Esophagus (tissue), 2 donors: ENCODE measurements at regions not wholly inside any gene's neighbourhood (a gene's known extent, or its start where the extent isn't known, plus 50 kb on each side); places are given as distances from the start of the nearest gene placed in this dataset.
A peak's percentile ranks its signal among the peaks of the same experiment; 100 is the strongest.

Experiments
- H3K27ac ChIP-seq, 2 donors: one replicate each; pipeline ENCODE4 v1.5.1; 2013; ENCODE audit warnings: low read depth in 2 of 2, mild to moderate bottlenecking in 2 of 2, inconsistent platforms in 1 of 2, low read length in 1 of 2, moderate library complexity in 1 of 2
- H3K27me3 ChIP-seq, 2 donors: one replicate each; pipeline ENCODE4 v1.6.1; 2013; ENCODE audit warnings: low read length in 2 of 2, control low read depth in 1 of 2, mild to moderate bottlenecking in 1 of 2; ENCODE audit not compliant: insufficient read depth in 2 of 2, control insufficient read depth in 1 of 2
- H3K36me3 ChIP-seq, 2 donors: one replicate each; pipeline ENCODE4 v1.6.1; 2013; ENCODE audit warnings: low read length in 1 of 2; ENCODE audit not compliant: control insufficient read depth in 2 of 2, insufficient read depth in 2 of 2
- H3K4me1 ChIP-seq, 2 donors: one replicate each; pipeline ENCODE4 v1.6.1; 2013; ENCODE audit warnings: low read length in 1 of 2; ENCODE audit not compliant: control insufficient read depth in 2 of 2, insufficient read depth in 2 of 2
- H3K4me3 ChIP-seq, 2 donors: one replicate each; pipeline ENCODE4 v1.5.1; 2013; ENCODE audit warnings: low read length in 2 of 2, mild to moderate bottlenecking in 2 of 2, low read depth in 1 of 2, moderate library complexity in 1 of 2
- H3K9me3 ChIP-seq, 2 donors: one replicate each; pipeline ENCODE4 v1.6.1; 2013; ENCODE audit warnings: mild to moderate bottlenecking in 2 of 2, low read depth in 1 of 2, low read length in 1 of 2, moderate library complexity in 1 of 2; ENCODE audit not compliant: control insufficient read depth in 2 of 2, insufficient read depth in 1 of 2
- WGBS, 2 donors: extraction: QIAGEN DNeasy Blood & Tissue Kit; methylation state at CpG; one replicate each; pipeline ENCODE4 v1.1.7; 2013; 5-methylcytosine and 5-hydroxymethylcytosine counted together
- donor health status: healthy with polysubstance abuse.
- donor health status: Bipolar disorder and iron deficiency.

GRCh38 chr11:15865212-15865987 lies 490.9 kb downstream of the SOX6 start:
- Histone ChIP-seq H3K27me3 (no peaks in the 10 kb centered on the region), H3K27ac (peak overlapping the region; percentile 9 to 59), H3K4me1 (peaks cover 0 to 4% of the 10 kb centered on the region in 2 donors), H3K9me3 (no peaks in the 10 kb centered on the region), H3K4me3 (no peak overlapping the region), H3K36me3 (no peaks in the 10 kb centered on the region)
- 51 to 84% methylated on average over 8 of the region's 8 CpGs for WGBS, 2 donors

GRCh38 chr11:15867871-15868270 lies 488.5 kb downstream of the SOX6 start:
- peaks cover 0 to 4% of the 10 kb centered on the region in 2 donors for H3K4me1 ChIP-seq
- no peaks in the 10 kb centered on the region for H3K9me3 ChIP-seq
- no peaks in the 10 kb centered on the region for H3K27me3 ChIP-seq
- H3K36me3 ChIP-seq = no peaks in the 10 kb centered on the region
- no peak overlapping the region for H3K4me3 ChIP-seq
- H3K27ac ChIP-seq = no peak overlapping the region

GRCh38 chr11:15870911-15871310 lies 485.4 kb downstream of the SOX6 start:
- H3K4me3 ChIP-seq = no peak overlapping the region
- no peaks in the 10 kb centered on the region for H3K36me3 ChIP-seq
- H3K27me3 ChIP-seq = no peaks in the 10 kb centered on the region
- no peak overlapping the region for H3K27ac ChIP-seq
- H3K9me3 ChIP-seq = no peaks in the 10 kb centered on the region
- WGBS, 2 donors = 76 to 89% methylated on average over 4 of the region's 4 CpGs
- no peaks in the 10 kb centered on the region for H3K4me1 ChIP-seq

GRCh38 chr11:15871904-15872626 lies 484.3 kb downstream of the SOX6 start:
- Histone ChIP-seq H3K36me3 (no peaks in the 10 kb centered on the region), H3K9me3 (no peaks in the 10 kb centered on the region), H3K27me3 (no peaks in the 10 kb centered on the region), H3K27ac (no peak overlapping the region), H3K4me1 (no peaks in the 10 kb centered on the region), H3K4me3 (no peak overlapping the region)
- 84 to 87% methylated on average over 3 of the region's 3 CpGs for WGBS, 2 donors

GRCh38 chr11:15873501-15873900 lies 482.8 kb downstream of the SOX6 start:
- Histone ChIP-seq H3K9me3 (no peaks in the 10 kb centered on the region), H3K4me1 (no peaks in the 10 kb centered on the region), H3K36me3 (no peaks in the 10 kb centered on the region), H3K27ac (no peak overlapping the region), H3K27me3 (no peaks in the 10 kb centered on the region), H3K4me3 (no peak overlapping the region)
- WGBS, 2 donors = 80 to 89% methylated on average over 1 of the region's 1 CpG

- no peaks in the 10 kb centered on the region for H3K27me3 ChIP-seq
- no peak overlapping the region for H3K27ac ChIP-seq
- H3K9me3 ChIP-seq = no peaks in the 10 kb centered on the region
- 93 to 100% methylated on average over 2 of the region's 2 CpGs for WGBS, 2 donors
- no peaks in the 10 kb centered on the region for H3K4me1 ChIP-seq
- H3K36me3 ChIP-seq = no peaks in the 10 kb centered on the region
- H3K4me3 ChIP-seq = no peak overlapping the region
Observed at GRCh38 chr11:15874704-15875103, 481.6 kb downstream of the SOX6 start.

- Histone ChIP-seq H3K4me3 (no peak overlapping the region), H3K9me3 (no peaks in the 10 kb centered on the region), H3K27ac (no peak overlapping the region), H3K4me1 (no peaks in the 10 kb centered on the region), H3K27me3 (no peaks in the 10 kb centered on the region), H3K36me3 (no peaks in the 10 kb centered on the region)
- 94% methylated on average over 3 of the region's 3 CpGs for WGBS, 2 donors
Observed at GRCh38 chr11:15875393-15875792, 481.0 kb downstream of the SOX6 start.

- Histone ChIP-seq H3K27ac (no peak overlapping the region), H3K27me3 (no peaks in the 10 kb centered on the region), H3K9me3 (no peaks in the 10 kb centered on the region), H3K36me3 (no peaks in the 10 kb centered on the region), H3K4me1 (no peaks in the 10 kb centered on the region), H3K4me3 (no peak overlapping the region)
- 76 to 84% methylated on average over 2 of the region's 2 CpGs for WGBS, 2 donors
Observed at GRCh38 chr11:15875943-15876342, 480.4 kb downstream of the SOX6 start.

- Histone ChIP-seq H3K27me3 (no peaks in the 10 kb centered on the region), H3K9me3 (no peaks in the 10 kb centered on the region), H3K36me3 (no peaks in the 10 kb centered on the region), H3K4me1 (no peaks in the 10 kb centered on the region), H3K4me3 (no peak overlapping the region), H3K27ac (no peak overlapping the region)
- 84 to 85% methylated on average over 1 of the region's 1 CpG for WGBS, 2 donors
Observed at GRCh38 chr11:15878756-15879155, 477.6 kb downstream of the SOX6 start.

- Histone ChIP-seq H3K27ac (no peak overlapping the region), H3K9me3 (no peaks in the 10 kb centered on the region), H3K4me3 (no peak overlapping the region), H3K4me1 (no peaks in the 10 kb centered on the region), H3K27me3 (no peaks in the 10 kb centered on the region), H3K36me3 (no peaks in the 10 kb centered on the region)
- WGBS, 2 donors = 69 to 77% methylated on average over 3 of the region's 3 CpGs
Observed at GRCh38 chr11:15880291-15880690, 476.1 kb downstream of the SOX6 start.
